ENCODE measurements at regions not wholly inside any gene's neighbourhood (a gene's known extent, or its start where the extent isn't known, plus 50 kb on each side); places are given as distances from the start of the nearest gene placed in this dataset.

DNA sequence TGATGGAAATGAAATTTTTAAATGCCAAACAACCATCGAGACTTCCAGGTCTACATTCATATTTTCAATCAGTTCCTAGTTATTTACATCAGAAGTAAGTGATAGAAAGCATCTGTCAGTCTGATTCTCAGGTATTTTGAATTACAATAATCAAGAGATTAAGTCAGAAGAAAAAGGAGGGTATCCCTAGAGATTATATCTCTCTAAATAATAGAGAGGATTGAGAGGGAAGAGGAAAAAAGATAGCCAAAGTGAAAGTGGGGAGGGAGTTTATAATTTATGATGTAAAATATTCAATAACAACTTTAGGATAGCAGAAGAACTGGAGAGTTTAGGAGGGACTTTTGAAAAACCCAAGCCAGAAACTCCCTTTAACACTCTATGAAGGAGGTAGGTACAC is 400.2 kb downstream of the EFNA5 start:
- Histone ChIP-seq H3K4me3 (ENCODE audit: low read depth, low read length, poor library complexity, severe bottlenecking) (no peak overlapping the region), H3K4me1 (ENCODE audit: insufficient read depth, low read length, poor library complexity, severe bottlenecking) (no peaks in the 10 kb centered on the region), H3K9me3 (ENCODE audit: low read depth, low read length, poor library complexity, severe bottlenecking) (no peaks in the 10 kb centered on the region), H3K27me3 (replicated peaks; ENCODE audit: insufficient read depth, low read depth, low read length, poor library complexity) (no peaks in the 10 kb centered on the region), H3K36me3 (ENCODE audit: insufficient read depth, low read length, poor library complexity, severe bottlenecking) (no peaks in the 10 kb centered on the region), H3K27ac (ENCODE audit: low read depth, low read length, poor library complexity, severe bottlenecking) (no peak overlapping the region)
- CTCF ChIA-PET: no interaction called here
- no TSS peak for BruUV-seq (replicated peaks)
- DNase-seq (ENCODE audit: low spot score): no peak
- POLR2A ChIA-PET (ENCODE audit: low non-redundant PET): no interaction called here
- intact Hi-C loops (cut with micrococcal nuclease; ENCODE audit: unreplicated experiment): no loop called here
- TF ChIP-seq CTCF (conservative IDR thresholded peaks at IDR 0.05; ENCODE audit: low read depth, low read length) (no peak), EZH2 (IDR thresholded peaks at IDR 0.05; ENCODE audit: borderline replicate concordance, low read depth, low read length, poor library complexity, severe bottlenecking) (no peak)

DNA sequence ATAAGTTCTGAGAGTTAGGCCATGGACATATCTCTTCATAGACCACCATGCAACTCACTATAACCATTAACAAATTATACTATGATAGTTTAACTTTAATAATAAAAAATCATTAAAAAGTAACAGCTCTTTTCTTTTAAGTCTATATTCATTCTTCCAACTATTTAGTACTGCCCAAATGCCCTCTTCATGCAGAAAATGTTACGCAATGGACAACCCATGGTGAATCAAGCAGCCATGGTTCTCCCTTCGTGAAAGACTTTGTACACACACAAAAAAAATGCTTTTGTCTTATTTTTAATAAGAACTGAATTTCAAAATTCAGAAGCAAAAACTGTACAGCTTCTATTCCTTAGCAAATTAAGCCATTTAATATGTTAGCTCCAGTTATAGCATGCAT is 401.1 kb downstream of the EFNA5 start:
- H3K27me3 ChIP-seq (replicated peaks; ENCODE audit: insufficient read depth, low read depth, low read length, poor library complexity): no peaks in the 10 kb centered on the region
- H3K9me3 ChIP-seq (ENCODE audit: low read depth, low read length, poor library complexity, severe bottlenecking): no peaks in the 10 kb centered on the region
- TF ChIP-seq EZH2 (IDR thresholded peaks at IDR 0.05; ENCODE audit: borderline replicate concordance, low read depth, low read length, poor library complexity, severe bottlenecking) (no peak), CTCF (conservative IDR thresholded peaks at IDR 0.05; ENCODE audit: low read depth, low read length) (no peak)
- no peak overlapping the region for H3K4me3 ChIP-seq (ENCODE audit: low read depth, low read length, poor library complexity, severe bottlenecking)
- BruUV-seq (replicated peaks): no TSS peak
- no peaks in the 10 kb centered on the region for H3K36me3 ChIP-seq (ENCODE audit: insufficient read depth, low read length, poor library complexity, severe bottlenecking)
- CTCF ChIA-PET: no interaction called here
- intact Hi-C loops (cut with micrococcal nuclease; ENCODE audit: unreplicated experiment): no loop called here
- POLR2A ChIA-PET (ENCODE audit: low non-redundant PET): no interaction called here
- no peak for DNase-seq (ENCODE audit: low spot score)
- H3K27ac ChIP-seq (ENCODE audit: low read depth, low read length, poor library complexity, severe bottlenecking): no peak overlapping the region
- H3K4me1 ChIP-seq (ENCODE audit: insufficient read depth, low read length, poor library complexity, severe bottlenecking): no peaks in the 10 kb centered on the region

- no TSS peak for BruUV-seq (replicated peaks)
- ChIA-PET POLR2A (ENCODE audit: low non-redundant PET) (no interaction called here), CTCF (no interaction called here)
- DNase-seq (ENCODE audit: low spot score): no peak
- TF ChIP-seq CTCF (conservative IDR thresholded peaks at IDR 0.05; ENCODE audit: low read depth, low read length) (no peak), EZH2 (IDR thresholded peaks at IDR 0.05; ENCODE audit: borderline replicate concordance, low read depth, low read length, poor library complexity, severe bottlenecking) (no peak)
- Histone ChIP-seq H3K9me3 (ENCODE audit: low read depth, low read length, poor library complexity, severe bottlenecking) (no peaks in the 10 kb centered on the region), H3K4me1 (ENCODE audit: insufficient read depth, low read length, poor library complexity, severe bottlenecking) (no peaks in the 10 kb centered on the region), H3K27ac (ENCODE audit: low read depth, low read length, poor library complexity, severe bottlenecking) (no peak overlapping the region), H3K4me3 (ENCODE audit: low read depth, low read length, poor library complexity, severe bottlenecking) (no peak overlapping the region), H3K36me3 (ENCODE audit: insufficient read depth, low read length, poor library complexity, severe bottlenecking) (no peaks in the 10 kb centered on the region), H3K27me3 (replicated peaks; ENCODE audit: insufficient read depth, low read depth, low read length, poor library complexity) (no peaks in the 10 kb centered on the region)
- intact Hi-C loops (cut with micrococcal nuclease; ENCODE audit: unreplicated experiment): no loop called here
Observed at GRCh38 chr5:107269256-107269655, 401.5 kb downstream of the EFNA5 start.

All from A673 (cell line).